Loucy (cell line): ENCODE measurements at regions not wholly inside any gene's neighbourhood (a gene's known extent, or its start where the extent isn't known, plus 50 kb on each side); places are given as distances from the start of the nearest gene placed in this dataset.

ENCODE experiments used
- H2AFZ ChIP-seq: fragments of 200-600 bp; sonication (generic); 2 replicates; pipeline ENCODE4 v1.6.0; 2016; ENCODE audit warnings: antibody characterized with exemption, mild to moderate bottlenecking, low read length, moderate library complexity
- H3F3A ChIP-seq: fragments of 200-600 bp; 2 replicates; pipeline ENCODE4 v1.6.0; 2016; ENCODE audit warnings: antibody characterized with exemption, low read depth, mild to moderate bottlenecking
- H3K27me3 ChIP-seq: fragments of 200-600 bp; sonication (generic); 2 replicates; pipeline ENCODE4 v1.6.1; 2014; ENCODE audit warnings: low read length, mild to moderate bottlenecking; ENCODE audit not compliant: insufficient read depth, poor library complexity, severe bottlenecking
- H3K36me3 ChIP-seq: fragments of 200-600 bp; sonication (generic); 2 replicates; pipeline ENCODE4 v1.6.1; 2016; ENCODE audit warnings: low read length; ENCODE audit not compliant: insufficient read depth
- H3K4me1 ChIP-seq: fragments of 200-600 bp; sonication (generic); 2 replicates; pipeline ENCODE4 v1.5.1; 2014; ENCODE audit warnings: low read length, mild to moderate bottlenecking; ENCODE audit not compliant: insufficient read depth, poor library complexity, severe bottlenecking
- H3K4me2 ChIP-seq: fragments of 200-600 bp; sonication (generic); 2 replicates; pipeline ENCODE4 v1.6.0; 2014; ENCODE audit warnings: antibody characterized with exemption, low read length, low read depth, mild to moderate bottlenecking; ENCODE audit not compliant: poor library complexity, severe bottlenecking
- H3K4me3 ChIP-seq: fragments of 200-600 bp; sonication (generic); 2 replicates; pipeline ENCODE4 v1.5.1; 2014; ENCODE audit warnings: low read length, mild to moderate bottlenecking, mixed read lengths; ENCODE audit not compliant: poor library complexity, severe bottlenecking
- H3K79me2 ChIP-seq: fragments of 200-600 bp; sonication (generic); 2 replicates; pipeline ENCODE4 v1.6.1; 2014; ENCODE audit warnings: low read length; ENCODE audit not compliant: insufficient read depth
- H3K9ac ChIP-seq: fragments of 200-600 bp; sonication (generic); 2 replicates; pipeline ENCODE4 v1.6.0; 2014; ENCODE audit warnings: mild to moderate bottlenecking, low read depth, low read length, moderate library complexity; ENCODE audit not compliant: poor library complexity, severe bottlenecking
- H3K9me2 ChIP-seq: fragments of 200-600 bp; sonication (generic); replicated peaks from 2 replicates; pipeline ENCODE4 v1.6.1; 2016; ENCODE audit warnings: low read depth, low read length, mixed read lengths
- H3K9me3 ChIP-seq: fragments of 200-600 bp; sonication (generic); 2 replicates; pipeline ENCODE4 v1.6.1; 2014; ENCODE audit warnings: mild to moderate bottlenecking, antibody characterized with exemption, low read length, low read depth; ENCODE audit not compliant: insufficient read depth
- H4K20me1 ChIP-seq: fragments of 200-600 bp; sonication (generic); 2 replicates; pipeline ENCODE4 v1.6.0; 2014; ENCODE audit warnings: antibody characterized with exemption, low read length, mild to moderate bottlenecking; ENCODE audit not compliant: insufficient read depth, poor library complexity, severe bottlenecking
- EZH2phosphoT487 ChIP-seq: fragments of 200-600 bp; IDR thresholded peaks from 2 replicates; pipeline ENCODE4 v1.6.1; 2018; ENCODE audit warnings: antibody characterized with exemption, mild to moderate bottlenecking, moderate library complexity, borderline replicate concordance
- TF ChIP-seq, protein P1 (sequence below): fragments of 200-600 bp; sonication (generic); conservative IDR thresholded peaks from 2 replicates; pipeline ENCODE4 v1.5.1; 2014; ENCODE audit warnings: mild to moderate bottlenecking, antibody characterized with exemption, low read length

DNA sequence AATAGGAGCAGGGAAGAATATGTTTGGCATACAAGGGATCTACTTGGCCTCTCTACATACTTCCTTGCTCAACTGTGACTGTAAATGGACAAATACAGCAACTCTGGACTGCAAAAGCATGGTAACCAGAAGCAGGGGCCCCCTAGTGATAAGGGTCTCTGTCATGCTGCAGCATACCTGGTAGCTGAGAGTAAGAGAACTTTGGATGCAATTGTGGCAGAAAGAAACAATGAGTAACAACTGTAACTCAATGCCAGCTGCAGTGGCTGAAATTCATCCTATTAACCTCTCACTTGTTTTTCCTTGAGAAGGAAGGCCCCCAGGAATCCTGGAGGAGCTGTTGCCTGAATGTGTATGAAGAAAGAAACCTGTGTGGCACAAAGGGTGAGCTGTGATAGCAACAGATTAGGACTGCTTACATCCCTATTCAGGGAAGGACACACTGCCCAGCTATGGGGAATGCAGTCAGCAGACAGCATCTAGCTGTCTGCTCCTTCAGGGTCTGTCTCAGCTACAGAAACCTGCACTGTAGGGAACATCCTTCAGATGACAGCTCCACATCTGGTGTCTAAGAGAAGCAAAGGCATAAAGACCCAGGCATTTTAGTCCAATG lies 468.1 kb upstream of the ACTBL2 start:
- no peak overlapping the region for H3K4me3 ChIP-seq
- H3K36me3 ChIP-seq, result no peaks in the 10 kb centered on the region
- no peaks in the 10 kb centered on the region for H3K27me3 ChIP-seq
- no peak overlapping the region for H3K9ac ChIP-seq
- peak overlapping the region; percentile 68 for H2AFZ ChIP-seq
- no peak overlapping the region for H3K4me2 ChIP-seq
- no peaks in the 10 kb centered on the region for H4K20me1 ChIP-seq
- no peaks in the 10 kb centered on the region for H3F3A ChIP-seq
- no peaks in the 10 kb centered on the region for H3K9me2 ChIP-seq
- TF ChIP-seq, protein P1, sequence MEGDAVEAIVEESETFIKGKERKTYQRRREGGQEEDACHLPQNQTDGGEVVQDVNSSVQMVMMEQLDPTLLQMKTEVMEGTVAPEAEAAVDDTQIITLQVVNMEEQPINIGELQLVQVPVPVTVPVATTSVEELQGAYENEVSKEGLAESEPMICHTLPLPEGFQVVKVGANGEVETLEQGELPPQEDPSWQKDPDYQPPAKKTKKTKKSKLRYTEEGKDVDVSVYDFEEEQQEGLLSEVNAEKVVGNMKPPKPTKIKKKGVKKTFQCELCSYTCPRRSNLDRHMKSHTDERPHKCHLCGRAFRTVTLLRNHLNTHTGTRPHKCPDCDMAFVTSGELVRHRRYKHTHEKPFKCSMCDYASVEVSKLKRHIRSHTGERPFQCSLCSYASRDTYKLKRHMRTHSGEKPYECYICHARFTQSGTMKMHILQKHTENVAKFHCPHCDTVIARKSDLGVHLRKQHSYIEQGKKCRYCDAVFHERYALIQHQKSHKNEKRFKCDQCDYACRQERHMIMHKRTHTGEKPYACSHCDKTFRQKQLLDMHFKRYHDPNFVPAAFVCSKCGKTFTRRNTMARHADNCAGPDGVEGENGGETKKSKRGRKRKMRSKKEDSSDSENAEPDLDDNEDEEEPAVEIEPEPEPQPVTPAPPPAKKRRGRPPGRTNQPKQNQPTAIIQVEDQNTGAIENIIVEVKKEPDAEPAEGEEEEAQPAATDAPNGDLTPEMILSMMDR, result peak; percentile 34
- TF ChIP-seq EZH2phosphoT487, result no peak
- H3K9me3 ChIP-seq, result no peaks in the 10 kb centered on the region
- H3K4me1 ChIP-seq, result peaks cover 66% of the 10 kb centered on the region
- H3K79me2 ChIP-seq, result no peaks in the 10 kb centered on the region

DNA sequence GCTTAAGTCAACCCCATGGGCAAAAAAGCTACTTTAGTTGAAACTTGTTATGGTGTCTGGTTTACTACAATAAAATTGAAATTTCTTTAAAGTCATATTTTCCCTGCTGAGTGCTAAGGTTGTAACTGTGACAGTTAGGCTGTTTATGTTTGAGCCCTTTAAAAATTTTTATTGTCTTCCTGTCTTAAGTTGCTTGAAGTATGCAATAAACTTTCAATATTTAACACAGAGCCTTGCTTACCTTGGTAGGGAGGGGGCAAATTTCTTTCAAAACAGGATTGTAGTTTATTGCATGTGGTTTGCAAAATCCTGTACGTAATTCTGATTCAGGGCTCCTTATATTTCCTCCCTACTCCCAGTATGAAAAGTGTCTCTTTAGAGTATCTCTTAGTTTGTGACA lies 465.5 kb upstream of the ACTBL2 start:
- H3K27me3 ChIP-seq, result no peaks in the 10 kb centered on the region
- no peaks in the 10 kb centered on the region for H3K9me3 ChIP-seq
- H3F3A ChIP-seq, result no peaks in the 10 kb centered on the region
- peak overlapping the region; percentile 47 for H3K4me3 ChIP-seq
- TF ChIP-seq EZH2phosphoT487, result no peak
- TF ChIP-seq, protein P1, result no peak
- peak overlapping the region; percentile 62 for H3K4me2 ChIP-seq
- H3K9ac ChIP-seq, result peak overlapping the region; percentile 46
- no peaks in the 10 kb centered on the region for H4K20me1 ChIP-seq
- H3K4me1 ChIP-seq, result peaks cover 39% of the 10 kb centered on the region
- H3K36me3 ChIP-seq, result no peaks in the 10 kb centered on the region
- no peaks in the 10 kb centered on the region for H3K9me2 ChIP-seq
- no peak overlapping the region for H2AFZ ChIP-seq
- no peaks in the 10 kb centered on the region for H3K79me2 ChIP-seq

DNA sequence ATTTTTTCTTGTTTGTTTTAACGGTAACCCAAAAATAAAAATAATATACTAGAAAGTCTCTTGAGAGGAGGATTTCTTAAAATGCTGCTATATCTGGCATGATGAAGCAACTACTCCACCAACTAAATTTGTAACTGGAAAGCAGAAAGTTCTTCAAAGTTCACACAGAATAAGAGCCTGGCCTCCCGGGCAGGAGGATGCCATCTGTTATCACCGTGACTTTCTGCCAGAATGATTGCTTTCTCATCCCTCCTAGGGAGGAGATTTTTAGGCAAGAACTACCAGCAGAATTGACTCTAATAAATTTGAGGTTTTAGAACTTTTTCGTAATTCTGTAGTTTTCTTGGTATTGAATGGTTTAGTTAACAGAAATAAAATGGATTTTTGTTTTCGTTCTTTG lies 464.6 kb upstream of the ACTBL2 start:
- Histone ChIP-seq H3K4me2 (peak overlapping the region; percentile 62), H3K9ac (peak overlapping the region; percentile 46), H3K4me3 (no peak overlapping the region), H3K4me1 (peaks cover 39% of the 10 kb centered on the region), H3K79me2 (no peaks in the 10 kb centered on the region), H3F3A (no peaks in the 10 kb centered on the region), H3K27me3 (no peaks in the 10 kb centered on the region), H3K9me2 (no peaks in the 10 kb centered on the region), H3K36me3 (no peaks in the 10 kb centered on the region), H2AFZ (peak overlapping the region; percentile 7; the same call in 1 of the 2 replicates), H3K9me3 (no peaks in the 10 kb centered on the region), H4K20me1 (no peaks in the 10 kb centered on the region)
- TF ChIP-seq EZH2phosphoT487, result no peak
- TF ChIP-seq, protein P1, result no peak
